DMS 273 (cell line): ENCODE measurements at regions not wholly inside any gene's neighbourhood (a gene's known extent, or its start where the extent isn't known, plus 50 kb on each side); places are given as distances from the start of the nearest gene placed in this dataset.
"Not testable (repeated sequence)": the region's sequence is repeated elsewhere in the genome, so short reads cannot be mapped to it uniquely, and the experiment has no call there.

Source experiments
- DNase-seq: peaks from one replicate; lab custom pipeline; 2025; ENCODE audit not compliant: unreplicated experiment; lab: John Stamatoyannopoulos, UW

GRCh38 chr16:29260683-29261426 is 145.7 kb downstream of the NPIPB11 start:
- not testable (repeated sequence) for DNase-seq

DNA sequence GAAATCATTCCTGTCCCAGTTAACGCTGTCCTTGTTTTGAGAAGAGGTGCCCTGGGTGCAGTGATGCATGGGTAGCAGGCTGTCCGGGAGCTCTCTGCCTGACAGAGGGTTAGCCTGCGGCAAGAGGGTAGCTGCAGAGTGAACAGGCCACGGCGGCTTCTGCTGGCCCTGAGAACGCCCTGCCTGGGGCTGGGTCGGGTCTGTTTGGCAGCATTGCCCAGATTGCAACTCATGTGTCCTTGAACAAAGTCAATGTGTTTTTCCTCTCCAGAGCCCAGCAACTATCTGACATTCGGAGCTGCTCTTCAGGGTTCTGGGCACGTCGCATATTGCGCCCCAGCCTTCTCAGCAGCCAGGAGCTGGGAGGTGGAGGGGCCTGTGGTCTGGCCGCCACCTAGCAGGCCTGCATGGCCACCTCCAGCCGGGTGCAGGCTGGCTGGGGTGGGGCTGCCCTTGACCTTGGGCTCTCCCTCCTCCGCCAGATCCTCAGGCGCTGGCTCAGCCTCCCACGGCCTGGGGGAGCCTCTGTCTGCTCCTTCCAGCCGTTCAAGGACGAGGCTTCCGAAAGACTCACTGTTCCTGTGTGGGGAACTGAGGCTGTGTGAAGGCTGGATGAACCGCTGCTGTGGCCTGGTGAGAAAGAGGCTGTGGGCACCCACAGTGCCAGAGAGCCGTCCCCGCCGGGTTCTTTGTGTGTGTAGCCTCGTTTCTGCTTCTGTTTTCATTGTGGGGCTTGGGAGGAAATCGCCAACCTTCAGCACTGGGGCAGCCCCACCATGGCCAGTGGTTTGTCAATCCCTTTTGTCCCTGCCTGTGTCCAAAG is 146.7 kb downstream of the NPIPB11 start:
- not testable (repeated sequence) for DNase-seq

DNA sequence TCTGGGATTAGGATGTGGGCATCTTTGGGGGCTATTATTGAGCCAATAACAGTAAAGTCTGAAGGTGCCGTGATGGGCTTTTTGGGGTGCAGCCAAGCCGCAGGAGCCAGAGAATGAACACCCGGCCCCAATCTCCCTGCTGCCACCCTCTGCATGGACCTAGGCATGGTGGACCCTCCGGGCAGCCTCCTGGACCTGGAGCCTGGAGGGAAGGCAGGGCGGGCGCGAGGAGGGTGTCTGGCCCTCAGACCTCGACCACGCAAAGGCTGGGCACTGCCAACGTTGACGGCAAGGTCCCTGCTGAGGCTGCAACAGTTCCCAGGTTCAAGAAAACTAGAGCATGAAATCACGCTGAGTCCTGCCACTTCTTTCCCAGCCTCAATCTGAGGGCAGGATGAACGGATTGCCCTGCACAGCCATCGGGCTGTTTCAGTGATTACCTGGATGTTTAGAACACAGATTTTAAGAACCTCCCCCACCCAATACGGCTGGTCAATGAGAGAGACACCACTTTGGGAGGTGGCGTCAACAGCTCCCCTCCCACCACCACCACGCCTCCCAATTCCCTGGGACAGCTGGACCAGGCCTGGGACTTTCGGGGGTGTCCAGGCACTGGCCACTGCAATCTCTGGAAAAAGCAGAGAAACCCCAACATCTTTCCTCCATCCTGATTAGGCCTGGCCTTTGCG is 147.4 kb downstream of the NPIPB11 start:
- DNase-seq: not testable (repeated sequence)

- DNase-seq: peak; percentile 14
Observed at GRCh38 chr16:29257419-29258336, 148.8 kb downstream of the NPIPB11 start.

DNA sequence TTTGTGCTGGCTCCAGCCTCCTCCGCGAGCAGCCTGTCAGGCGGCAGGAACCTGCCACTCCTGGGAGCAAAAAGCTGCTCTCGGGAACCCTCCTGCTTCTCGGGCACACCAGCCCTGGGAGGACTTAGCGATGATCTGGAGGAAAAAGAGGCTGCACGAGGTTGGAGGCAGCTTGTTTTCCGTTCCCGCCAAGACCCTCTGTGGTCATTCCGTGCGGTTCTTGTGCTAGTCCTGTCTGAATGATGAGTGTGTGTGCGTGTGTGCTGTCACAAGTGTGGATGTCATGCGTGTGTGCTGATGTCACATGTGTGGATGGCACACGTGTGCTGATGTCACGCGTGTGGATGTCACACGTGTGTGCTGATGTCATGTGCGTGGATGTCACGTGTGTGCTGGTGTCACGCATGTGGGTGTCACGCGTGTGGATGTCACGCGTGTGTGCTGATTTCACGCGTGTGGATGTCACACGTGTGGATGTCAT is 150.0 kb downstream of the NPIPB11 start:
- DNase-seq: peak; percentile 18

- not testable (repeated sequence) for DNase-seq
Observed at GRCh38 chr16:29255957-29256356, 150.6 kb downstream of the NPIPB11 start.

DNA sequence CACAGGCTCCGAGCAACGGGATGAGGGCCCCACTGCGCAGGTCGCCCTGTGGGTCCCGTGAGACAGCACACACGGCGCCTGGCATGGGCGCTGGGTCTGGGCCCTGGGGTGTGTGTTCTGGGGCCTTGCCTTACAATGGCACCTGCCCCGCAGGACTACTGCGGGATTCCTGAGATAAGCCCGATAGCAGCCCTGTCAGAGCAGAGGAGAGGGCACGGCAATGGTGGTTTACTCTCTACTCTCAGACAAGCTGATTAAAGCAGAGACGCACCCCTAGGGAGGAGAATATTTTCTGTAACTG is 151.1 kb downstream of the NPIPB11 start:
- DNase-seq: not testable (repeated sequence)

DNA sequence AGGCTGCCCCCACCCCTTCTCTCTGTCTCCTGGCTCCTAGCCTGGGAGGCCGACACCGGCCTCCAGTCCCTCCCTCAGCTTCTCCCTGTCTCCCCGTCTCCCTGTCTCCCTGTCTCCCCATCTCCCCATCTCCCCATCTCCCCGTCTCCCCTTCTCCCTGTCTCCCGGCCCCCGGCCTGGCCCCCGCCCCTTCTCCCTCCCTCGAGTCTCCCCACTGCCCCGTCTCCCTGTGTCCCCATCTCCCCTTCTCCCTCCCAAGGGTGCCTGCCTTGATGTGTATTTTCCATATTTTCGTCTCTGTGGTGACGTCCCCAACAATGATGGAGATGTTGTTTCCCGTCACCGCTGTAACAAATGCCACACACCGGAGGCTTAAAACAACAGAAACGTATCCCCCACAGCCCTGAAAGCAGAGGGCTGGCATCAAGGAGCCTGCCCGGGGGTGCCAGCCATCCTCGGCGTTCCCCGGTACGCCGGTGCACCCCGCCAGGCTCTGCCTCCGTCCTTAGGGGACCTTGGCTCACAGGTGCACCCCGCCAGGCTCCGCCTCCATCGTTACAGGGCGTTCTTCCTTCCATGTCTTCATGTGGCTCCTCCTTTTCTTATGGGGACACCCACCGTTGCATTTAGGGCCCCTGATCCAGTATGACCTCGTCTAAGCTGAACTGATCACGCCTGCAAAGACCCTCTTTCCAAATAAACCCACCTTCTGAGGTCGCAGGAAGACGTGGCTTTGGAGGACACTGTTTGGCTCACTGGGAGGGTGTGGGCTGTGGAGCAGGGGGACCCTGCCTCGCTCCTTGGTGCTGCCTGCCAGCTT is 151.6 kb downstream of the NPIPB11 start:
- no peak for DNase-seq

DNA sequence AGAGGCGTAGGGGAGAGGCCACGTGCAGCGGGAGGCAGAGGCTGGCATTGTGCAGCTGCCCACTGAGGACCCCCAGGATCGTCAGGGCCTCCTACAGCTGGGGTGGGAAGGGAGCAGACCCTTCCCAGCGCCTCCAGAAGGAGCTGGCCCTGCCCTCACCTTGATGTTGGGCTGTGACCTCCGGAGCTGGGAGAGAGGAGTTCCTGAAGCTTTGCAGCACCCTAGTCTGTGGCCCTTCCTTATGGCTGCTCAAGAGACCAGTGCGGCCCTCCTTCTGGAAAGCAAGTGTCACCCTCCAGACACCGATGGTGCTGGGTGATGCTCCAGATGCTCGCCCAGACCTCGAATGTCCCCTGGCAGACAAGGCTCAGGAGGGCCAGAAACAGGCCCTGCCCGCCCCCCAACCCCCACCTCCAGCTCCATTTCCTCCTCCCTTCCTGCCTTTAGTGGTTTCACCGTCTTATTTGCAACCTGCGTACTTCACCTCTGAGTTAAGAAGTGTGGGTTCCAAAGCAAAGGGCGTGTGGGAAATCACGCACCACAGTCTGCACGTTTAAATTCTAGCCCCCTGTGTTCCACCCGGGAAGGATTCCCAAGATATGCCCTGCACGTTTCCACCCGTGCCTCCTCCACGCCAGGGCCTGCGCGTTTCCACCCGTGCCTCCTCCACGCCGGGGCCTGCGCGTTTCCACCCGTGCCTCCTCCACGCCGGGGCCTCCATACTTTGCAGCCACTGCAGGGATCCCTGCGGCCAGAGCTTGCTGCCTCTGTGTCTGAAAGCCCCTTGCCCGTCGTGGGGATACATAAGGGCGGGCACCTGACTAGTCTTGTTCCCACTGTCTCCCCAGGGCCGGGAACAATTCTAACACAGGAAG is 152.6 kb downstream of the NPIPB11 start:
- DNase-seq: not testable (repeated sequence)

DNA sequence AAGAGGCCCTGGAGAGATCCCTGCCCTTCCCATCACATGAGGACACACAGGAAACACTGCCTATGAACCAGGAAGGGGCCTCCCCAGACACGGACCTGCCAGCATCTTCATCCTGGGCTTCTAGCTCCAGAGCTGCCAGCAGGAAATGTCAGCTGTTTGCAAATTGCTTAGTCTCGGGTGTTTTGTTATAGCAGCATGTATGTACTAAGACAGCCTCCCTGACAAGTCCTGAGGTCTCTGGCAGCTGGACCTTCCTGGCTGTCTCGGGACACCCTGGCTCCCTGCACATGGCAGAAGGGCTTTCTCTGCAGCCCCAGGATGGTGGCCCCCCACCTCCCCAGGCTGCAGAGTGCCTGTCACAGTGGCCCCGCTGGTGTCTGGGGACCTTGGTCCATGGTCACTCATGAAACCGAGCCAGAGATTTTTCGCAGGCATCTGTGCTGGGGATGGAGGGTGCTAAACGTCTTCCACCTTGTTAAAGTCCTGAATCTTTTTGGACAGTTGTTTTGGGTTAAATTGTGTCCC is 153.4 kb downstream of the NPIPB11 start:
- not testable (repeated sequence) for DNase-seq

- not testable (repeated sequence) for DNase-seq
Observed at GRCh38 chr16:29252311-29252710, 154.2 kb downstream of the NPIPB11 start.

GRCh38 chr16:29251571-29252011 is 154.9 kb downstream of the NPIPB11 start:
- DNase-seq: not testable (repeated sequence)

DNA sequence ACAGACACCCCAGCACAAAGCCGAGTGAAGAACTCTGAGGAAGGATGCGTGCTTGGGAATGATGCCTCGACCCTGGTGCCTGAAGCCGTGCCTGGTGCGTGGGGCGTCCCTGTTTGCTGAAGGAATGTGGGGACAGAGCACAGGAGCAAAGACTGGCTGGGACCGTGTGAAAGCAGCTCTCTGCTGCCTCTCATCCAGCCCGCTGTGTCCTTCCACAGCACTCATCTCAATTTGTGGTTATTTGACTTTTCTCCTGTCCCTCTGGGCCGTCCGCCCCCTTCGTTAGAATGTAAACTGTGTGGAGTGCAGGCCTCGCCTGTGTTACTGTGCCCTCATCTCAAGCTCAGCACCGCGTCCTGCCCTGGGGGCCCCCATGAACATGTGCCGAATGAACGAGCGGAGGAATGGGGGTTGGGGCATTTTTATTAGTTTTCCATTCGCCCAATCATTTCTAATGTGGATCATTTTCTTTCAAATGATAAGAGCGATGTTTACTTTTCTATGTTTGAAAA is 155.5 kb downstream of the NPIPB11 start:
- not testable (repeated sequence) for DNase-seq

DNA sequence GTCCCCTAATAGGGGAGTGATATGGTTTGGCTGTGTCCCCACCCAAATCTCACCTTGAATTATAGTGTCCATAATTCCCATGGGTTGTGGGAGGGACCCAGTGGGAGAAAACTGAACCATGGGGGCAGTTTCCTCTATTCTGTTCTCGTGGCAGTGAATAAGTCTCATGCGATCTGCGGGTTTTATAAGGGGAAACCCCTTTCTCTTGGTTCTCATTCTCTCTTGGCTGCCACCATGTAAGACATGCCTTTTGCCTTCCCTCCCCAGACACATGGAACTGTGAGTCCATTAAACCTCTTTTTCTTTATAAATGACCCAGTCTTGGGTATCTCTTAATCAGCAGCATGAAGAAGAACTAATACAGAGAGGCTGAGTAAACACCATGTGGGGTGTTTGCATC is 156.0 kb downstream of the NPIPB11 start:
- DNase-seq: not testable (repeated sequence)

DNA sequence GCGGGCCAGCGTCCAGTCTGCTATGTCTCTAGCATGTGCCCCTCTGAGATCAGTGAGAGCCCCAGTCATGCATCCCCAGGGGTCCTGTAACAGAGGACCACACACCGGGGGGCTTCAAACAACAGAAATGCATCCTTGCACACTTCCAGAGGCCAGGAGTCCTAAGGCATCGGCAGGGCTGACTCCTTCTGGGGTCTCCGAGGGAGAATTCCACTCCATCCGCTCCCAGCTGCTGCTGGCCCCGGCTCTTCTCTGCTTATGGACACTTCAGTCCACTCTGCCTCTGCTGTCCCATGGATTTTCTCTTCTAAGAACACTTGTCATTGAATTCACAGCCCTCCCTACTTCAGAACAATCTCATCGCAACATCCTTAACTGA is 157.6 kb downstream of the NPIPB11 start:
- DNase-seq: not testable (repeated sequence)

DNA sequence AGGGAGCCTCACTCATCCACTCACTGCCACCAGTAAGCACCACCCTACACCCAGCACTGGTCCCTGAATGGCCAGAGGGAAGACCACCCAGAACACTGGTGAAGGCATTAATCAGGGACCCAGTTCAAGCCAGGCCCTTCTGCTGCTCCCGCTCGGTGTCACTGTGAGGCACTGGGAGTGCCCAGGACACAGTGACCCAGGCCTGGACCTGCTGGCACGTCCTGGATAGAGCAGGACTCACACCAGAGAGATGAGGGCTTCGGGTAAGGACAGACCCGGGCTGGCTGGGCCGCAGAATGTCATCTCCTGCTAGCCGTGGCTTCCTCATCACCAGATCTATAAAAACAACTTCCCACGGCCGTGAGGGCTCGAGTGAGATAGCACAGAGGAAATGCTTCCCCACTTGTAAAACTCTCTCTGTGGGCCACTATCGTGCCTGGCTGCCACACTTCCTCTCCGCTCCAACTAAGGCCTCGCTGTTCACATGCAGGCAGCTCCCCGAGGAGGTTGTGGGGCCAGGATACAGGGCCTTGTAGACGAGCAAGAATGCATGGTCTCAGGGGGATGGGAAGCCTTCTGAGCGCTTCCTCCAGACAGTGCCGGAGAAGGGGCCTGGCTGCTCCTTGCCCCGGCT is 158.1 kb downstream of the NPIPB11 start:
- DNase-seq: not testable (repeated sequence)

DNA sequence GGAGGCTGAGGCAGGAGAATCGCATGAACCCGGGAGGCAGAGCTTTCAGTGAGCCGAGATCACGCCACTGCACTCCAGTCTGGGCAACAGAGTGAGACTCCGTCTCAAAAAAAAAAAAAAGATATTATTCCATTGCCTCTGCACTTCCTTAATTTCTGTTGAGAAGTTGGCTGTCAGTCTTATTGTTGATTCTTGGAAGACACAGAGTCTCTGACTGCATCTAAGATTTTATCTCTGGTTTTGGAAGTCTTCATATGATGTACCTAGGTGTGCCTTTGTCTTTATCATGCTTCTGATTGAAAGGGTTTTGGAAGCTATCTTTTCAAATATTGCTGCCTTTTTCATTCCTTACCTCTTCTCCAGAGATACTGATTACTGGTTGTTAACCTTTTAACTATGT is 160.4 kb downstream of the NPIPB11 start:
- DNase-seq: not testable (repeated sequence)

- DNase-seq: no peak
Observed at GRCh38 chr16:29237971-29238370, 168.5 kb downstream of the NPIPB11 start.
